GM12892 (cell line): ENCODE measurements at regions not wholly inside any gene's neighbourhood (a gene's known extent, or its start where the extent isn't known, plus 50 kb on each side); places are given as distances from the start of the nearest gene placed in this dataset.
A peak's percentile ranks its signal among the peaks of the same experiment; 100 is the strongest.

Experiments used
- DNase-seq: peaks from one replicate; pipeline ENCODE4 v3.0.0; 2011; ENCODE audit not compliant: insufficient read length
- FAIRE-seq: peaks from 2 replicates; lab custom pipeline; 2011; peaks lifted over from hg19 to GRCh38; lab: Jason Lieb, UNC
- POLR2A ChIP-seq: IDR thresholded peaks from 2 replicates; pipeline ENCODE4 v1.6.1; 2011; ENCODE audit warnings: low read depth, low read length, control low read depth
- POLR2AphosphoS5 ChIP-seq: IDR thresholded peaks from 2 replicates; pipeline ENCODE4 v1.6.1; 2011; ENCODE audit warnings: low read depth, low read length, control low read depth
- TAF1 ChIP-seq: IDR thresholded peaks from 2 replicates; pipeline ENCODE4 v1.6.1; 2011; ENCODE audit warnings: low read depth, mild to moderate bottlenecking, control low read depth, low read length, borderline replicate concordance

DNA sequence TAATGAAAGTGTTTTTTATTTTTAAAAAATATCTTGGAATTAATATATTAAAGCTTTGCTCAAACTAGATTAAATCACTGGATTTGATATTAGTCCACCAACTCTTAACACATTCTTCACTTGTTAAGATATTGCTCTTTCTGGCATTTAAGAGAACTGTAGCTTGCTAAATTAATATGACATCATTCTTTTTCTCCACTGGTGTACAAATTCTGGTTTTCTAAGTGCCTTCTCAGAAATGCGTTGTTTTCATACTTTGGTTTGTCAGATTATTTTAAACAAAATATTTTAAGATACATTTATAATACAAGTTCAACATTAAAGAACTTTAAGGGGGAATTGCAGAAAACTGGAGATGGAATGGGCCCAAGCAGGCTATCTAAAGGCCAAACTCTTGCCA lies 87.6 kb upstream of the IFNE start:
- no peak for FAIRE-seq
- TF ChIP-seq TAF1 = no peak
- no peak for TF ChIP-seq POLR2A
- no peak for TF ChIP-seq POLR2AphosphoS5
- DNase-seq = no peak

DNA sequence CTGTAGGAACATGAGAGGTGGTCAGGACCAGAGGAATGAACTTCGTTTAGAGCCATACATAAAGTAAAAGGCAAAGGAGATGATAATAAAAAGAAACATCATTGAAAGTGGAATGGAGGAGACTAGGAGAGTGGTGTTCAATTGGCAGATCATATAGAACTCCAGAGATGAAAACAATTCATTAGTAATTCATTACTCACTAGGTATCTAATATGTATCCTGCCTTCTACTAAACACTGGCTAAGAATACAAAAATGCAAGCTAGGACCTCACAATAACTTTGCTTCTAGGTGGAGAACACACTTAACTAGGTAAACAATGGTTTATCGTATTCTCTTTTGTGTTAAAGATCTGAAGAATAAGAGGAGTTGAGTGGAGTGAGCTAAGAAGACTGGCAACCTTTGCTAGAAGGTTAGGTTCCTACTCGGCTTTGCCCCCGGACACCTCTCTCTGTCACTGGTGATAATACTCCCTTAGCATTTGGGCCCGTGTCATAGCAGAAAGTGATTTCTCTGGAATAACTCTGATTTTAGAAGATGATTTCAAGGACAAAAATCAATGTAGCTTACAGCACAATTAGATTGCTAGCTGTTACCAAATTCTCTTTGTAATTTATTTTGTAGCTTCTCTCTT lies 88.6 kb upstream of the IFNE start:
- no peak for DNase-seq
- TF ChIP-seq POLR2A = no peak
- TF ChIP-seq TAF1 = no peak
- TF ChIP-seq POLR2AphosphoS5 = no peak
- no peak for FAIRE-seq

DNA sequence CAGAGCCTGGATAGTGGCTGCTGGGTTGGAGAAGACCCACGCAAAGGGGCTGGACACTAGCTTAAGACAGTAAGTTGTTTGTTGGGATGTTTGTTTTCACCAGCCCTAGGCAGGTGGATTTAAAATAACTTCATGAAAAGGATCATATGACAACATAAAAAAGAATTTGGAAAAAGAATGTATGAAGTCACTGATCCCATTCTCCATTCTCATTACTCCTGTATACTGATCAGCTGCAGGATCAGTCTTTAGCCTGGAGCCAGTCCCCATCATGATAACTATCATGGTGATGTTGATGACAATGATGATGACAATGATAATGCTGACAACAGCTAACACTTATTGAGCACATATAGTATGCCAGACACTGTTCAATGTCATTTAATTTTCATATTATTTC lies 92.1 kb upstream of the IFNE start:
- DNase-seq (no peak), FAIRE-seq (no peak)
- TF ChIP-seq POLR2AphosphoS5 (no peak), POLR2A (no peak), TAF1 (no peak)

DNA sequence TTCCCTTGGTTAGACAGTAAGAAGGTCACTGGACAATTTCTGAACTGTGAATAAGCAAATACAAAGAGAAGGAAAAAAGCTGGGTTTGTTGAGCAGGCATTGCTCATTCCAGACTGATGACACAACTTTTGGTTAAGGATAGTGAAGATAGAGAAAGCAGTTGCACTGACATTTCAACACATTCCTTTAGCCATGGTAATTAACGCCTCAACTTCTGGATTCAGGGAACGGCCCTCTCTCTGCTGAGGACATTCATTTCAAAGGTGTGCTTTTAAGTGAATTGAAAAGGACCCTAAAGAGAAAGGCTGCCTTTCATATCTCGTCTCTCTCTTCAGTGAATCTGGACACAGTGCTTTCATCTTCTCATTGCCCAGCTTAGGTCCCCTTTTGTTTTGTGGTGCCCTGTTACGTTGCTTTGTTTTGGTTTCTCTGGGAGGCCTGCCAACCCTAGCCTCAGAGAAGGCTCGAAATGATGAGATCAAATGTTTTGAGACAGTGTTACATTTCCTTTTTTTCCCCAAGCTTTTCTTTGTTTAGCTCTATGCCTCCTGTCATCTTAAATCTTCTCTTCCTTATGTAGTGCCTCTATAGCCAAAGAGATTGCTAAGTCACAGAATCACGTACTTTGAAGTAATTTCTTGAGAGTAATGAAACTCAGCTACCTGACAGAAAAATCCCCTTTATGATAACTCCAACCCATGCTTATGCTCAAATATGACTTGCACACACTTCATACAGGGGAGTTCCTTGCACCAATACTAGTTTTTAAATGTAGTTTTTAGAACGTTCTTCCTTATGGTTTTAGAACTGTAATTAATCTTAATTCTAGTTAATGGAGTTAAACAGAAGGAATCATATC lies 94.4 kb upstream of the IFNE start:
- no peak for TF ChIP-seq TAF1
- TF ChIP-seq POLR2AphosphoS5 = no peak
- FAIRE-seq = peak; percentile 62
- no peak for DNase-seq

DNA sequence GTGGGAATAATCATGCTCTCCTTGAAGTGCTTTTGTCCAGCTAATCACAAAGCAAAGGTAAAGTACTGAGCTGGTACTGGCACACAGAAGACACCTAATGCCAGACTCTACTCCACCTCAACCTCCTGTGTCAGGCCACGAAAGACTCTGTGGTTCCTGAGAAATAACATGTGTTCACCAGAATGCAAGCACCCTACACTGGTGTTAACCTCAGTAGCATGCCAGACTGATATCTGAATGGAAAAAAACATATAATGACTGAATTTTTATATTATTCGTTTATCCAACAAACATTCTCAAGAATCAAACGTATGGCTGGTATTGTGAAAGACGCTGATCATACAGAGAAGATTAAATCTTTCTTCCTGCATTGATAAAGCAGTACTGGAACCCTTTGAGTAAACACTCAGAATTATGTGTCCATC lies 97.1 kb upstream of the IFNE start:
- TF ChIP-seq POLR2A = no peak
- TF ChIP-seq POLR2AphosphoS5 = no peak
- no peak for TF ChIP-seq TAF1
- FAIRE-seq = no peak

DNA sequence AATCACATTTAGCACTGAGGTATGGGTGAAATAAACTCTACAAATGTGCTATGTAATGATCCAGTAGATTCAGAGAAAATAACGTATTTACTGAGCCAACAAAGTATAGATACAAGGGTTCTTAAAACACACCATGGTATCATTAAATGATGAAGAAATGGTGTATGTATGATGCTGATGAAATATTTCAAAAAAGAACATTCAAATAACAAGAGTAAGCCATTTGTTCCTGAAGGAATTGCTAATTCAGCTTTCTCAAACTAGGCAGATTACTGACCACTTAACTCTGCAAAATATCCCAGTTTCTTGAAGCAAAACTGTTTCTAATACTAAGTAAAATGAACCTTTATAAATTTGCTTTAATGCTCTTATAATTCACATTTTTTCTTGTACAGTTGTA lies 97.6 kb upstream of the IFNE start:
- FAIRE-seq (no peak), DNase-seq (no peak)
- no peak for TF ChIP-seq POLR2A
- no peak for TF ChIP-seq TAF1
- TF ChIP-seq POLR2AphosphoS5 = no peak

More for the DNA sequence above, 97.1 kb upstream of the IFNE start:
- DNase-seq = no peak

DNA sequence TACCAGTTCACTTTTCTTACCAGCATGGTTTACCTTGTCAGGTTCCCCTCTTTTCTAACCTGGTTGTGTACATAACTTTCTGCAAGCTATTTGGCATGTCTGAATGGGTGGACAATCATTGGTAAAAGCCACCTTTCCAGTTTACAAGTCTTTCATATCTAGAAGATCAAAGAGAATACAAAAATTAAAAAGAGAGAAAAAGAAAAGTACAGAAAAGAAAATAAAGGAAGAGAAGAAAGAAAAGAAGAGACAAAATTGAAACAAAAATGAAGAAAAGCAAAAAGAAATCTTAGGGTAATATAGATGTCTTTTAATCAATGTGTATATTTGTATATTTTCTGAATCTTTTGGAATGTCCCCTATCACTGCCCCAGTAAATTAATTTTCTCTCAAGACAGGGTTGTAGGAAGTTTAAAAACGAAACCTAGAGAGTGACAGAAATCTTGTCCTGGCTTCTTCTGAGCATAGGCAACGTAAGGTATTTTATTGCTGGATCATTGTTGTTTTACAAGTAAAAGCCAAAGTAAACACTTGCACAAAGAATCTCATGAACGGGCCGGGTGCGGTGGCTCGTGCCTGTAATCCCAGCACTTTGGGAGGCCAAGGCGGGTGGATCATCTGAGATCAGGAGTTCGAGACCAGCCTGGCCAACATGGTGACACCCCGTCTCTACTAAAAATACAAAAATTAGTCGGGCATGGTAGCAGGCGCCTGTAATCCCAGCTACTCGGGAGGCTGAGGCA lies 98.7 kb upstream of the IFNE start:
- FAIRE-seq (no peak), DNase-seq (no peak)
- TF ChIP-seq POLR2AphosphoS5 (no peak), TAF1 (no peak), POLR2A (no peak)

DNA sequence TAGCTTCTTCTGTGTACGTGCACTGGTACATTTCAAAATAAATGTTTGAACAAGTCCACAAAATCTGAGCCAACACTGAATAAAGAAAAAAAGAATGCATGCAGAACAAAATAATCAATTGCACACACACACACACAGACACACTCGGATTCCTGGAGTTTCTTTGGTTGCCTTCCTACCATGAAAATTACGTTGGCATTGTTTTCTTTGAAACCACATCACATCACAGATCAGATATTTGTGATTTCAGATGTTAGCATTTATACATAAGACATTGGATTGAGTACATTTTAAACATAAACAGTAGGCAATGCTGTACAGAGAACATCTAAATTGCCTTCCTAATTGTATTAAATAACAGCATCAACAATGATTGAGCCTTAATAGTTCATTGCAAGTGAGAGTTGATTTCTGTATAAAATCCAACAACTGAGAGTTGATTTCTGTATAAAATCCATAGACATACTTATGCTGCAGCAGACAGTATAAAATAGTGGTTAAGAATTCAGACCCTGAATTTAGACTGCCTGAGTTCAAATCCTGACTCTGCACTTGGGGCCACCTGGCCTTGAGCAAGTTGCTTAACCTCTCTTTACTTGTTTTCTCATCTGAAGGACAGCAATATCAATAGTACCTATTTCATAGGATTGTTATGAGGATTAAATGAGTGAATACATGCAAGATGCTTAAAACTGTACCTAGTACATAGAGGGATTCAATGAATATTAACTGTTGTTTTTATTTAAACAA lies 101.7 kb upstream of the IFNE start:
- no peak for DNase-seq
- TF ChIP-seq TAF1 (no peak), POLR2AphosphoS5 (no peak), POLR2A (no peak)
- FAIRE-seq = no peak

DNA sequence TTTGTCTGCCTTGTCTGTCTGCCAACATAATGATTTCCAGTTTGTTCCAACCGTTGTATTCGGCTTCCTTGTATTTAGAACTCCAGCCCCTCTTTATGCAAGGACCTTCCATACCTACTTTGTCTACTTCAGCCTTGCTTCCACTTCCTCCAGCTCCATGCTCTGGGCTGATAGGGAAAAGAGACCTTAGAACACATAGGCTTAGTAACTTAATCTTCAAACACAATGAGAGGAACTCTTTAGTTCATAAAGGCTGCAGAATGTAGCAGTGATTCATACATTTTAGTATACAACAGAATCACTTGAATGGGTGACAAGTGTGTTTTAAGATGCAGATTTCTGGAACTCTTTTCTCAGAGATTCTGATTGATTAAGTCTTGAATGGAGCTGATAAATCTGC lies 102.8 kb upstream of the IFNE start:
- TF ChIP-seq TAF1 (no peak), POLR2AphosphoS5 (no peak), POLR2A (no peak)
- DNase-seq (no peak), FAIRE-seq (no peak)

DNA sequence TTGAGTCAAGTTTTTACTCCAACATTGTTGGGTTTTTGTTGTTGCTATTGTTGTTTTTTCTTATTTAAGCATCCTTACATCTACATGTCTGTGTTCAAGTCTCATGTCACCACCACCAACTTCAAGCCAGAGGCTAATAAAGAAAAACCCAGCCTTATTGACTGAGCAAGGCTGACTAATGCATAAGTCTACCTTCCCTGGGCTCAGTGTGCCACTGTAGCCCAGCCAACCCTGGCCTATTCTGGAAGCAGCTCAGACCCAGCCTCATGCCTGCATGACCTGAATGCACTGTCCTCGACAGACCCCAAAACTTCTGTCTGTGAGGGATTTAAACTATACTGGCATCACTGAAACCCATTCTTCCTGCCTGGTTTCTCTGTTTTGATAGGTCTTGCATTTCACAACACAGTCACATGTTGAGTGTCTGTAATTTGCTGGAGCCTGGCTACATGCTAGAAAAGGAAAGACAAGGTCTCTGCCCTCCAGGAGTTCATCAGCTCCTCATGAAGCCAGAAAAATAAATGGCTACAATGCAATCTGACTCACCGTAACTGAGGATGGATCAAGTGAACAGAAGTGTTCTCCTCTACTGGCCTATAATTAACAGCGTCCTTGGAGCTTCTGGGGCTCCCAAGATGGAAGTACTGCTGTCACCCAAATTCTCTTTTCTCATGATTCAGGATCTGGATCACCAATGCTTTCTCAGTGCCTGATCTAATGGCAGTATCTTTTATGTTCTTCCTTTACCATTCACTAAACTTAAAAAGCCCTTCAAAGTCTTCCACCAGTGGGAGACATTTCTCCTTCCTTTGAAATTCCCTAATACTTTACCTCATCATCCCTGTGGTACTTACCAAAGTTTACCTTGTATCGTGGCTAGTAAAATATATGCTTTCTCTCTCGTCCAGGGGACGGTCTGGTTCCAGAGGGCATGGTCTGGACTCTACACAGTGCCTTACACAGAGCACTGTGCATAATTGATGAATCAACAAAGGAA lies 103.9 kb upstream of the IFNE start:
- FAIRE-seq = no peak
- DNase-seq = no peak
- TF ChIP-seq POLR2AphosphoS5 (no peak), TAF1 (no peak), POLR2A (no peak)
